HG03432 (cell line): ENCODE measurements at regions not wholly inside any gene's neighbourhood (a gene's known extent, or its start where the extent isn't known, plus 50 kb on each side); places are given as distances from the start of the nearest gene placed in this dataset.
"Not testable (repeated sequence)": the region's sequence is repeated elsewhere in the genome, so short reads cannot be mapped to it uniquely, and the experiment has no call there.

ENCODE experiments used
- ATAC-seq: cut with Tn5 transposase; IDR thresholded peaks from one replicate; pipeline ENCODE4 v1.9.1; 2021; ENCODE audit warnings: mild to moderate bottlenecking, moderate library complexity; ENCODE audit not compliant: unreplicated experiment

GRCh38 chr10:120748519-120748918 is 102.6 kb upstream of the WDR11 start:
- ATAC-seq, result no peak

- no peak for ATAC-seq
Observed at GRCh38 chr10:120749072-120749471, 102.1 kb upstream of the WDR11 start.

GRCh38 chr10:120749856-120750566 is 101.2 kb upstream of the WDR11 start:
- no peak for ATAC-seq

DNA sequence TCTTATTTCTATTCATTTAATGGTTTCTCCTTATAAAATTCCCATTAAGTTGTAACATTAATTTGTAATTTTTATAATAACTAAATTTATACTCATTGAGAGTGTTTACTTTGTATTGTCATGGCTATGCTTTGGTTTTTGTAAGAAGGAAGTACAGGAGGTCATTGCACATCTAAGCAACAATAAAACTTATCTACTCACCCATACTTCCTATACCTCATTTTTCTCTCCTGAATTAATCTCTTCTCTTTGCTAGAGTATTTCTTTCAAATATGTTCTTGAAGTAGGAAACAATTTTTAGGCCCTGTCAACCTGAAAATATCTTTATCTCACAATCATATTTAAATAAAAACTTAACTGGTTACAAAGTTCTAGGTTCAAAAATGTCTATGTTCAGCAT is 95.4 kb upstream of the WDR11 start:
- no peak for ATAC-seq

DNA sequence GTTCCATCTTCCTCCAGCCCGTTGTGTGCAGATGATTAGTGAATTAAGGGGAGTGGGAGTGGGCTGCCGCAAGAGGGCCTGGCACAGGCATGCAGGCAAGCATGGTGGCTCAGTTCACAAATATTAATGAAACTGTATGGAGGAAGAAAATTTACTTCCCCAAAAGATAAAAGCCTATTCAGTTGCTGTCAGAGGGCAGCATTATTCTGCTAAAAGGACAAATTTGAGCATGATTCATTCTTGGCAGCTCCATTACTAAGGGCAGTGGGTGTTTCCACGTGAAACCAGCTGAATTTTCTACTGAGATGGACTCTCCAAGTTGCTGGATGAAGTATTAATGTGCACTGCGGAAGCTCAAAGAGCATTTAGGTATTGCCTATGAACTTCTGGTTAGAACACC is 90.9 kb upstream of the WDR11 start:
- ATAC-seq, result no peak

DNA sequence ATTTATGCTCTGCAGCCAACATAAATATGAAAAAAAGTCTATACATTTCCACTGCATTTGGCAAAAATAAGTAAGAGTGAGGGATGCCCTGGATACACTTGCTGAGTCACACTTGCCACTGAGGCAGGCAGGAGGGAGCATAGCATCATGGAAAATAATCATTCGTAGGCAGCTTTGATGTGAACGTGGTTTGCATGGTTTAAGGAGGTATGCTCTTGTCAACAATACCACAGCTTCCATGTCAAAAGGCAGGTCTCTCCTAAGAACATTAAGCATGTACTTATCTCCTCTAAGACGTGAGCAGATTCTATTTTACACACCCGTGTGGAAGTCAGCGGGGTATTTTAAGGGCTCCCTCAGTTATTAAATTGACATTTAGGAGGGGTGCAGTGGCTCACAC is 89.2 kb upstream of the WDR11 start:
- ATAC-seq, result no peak

- no peak for ATAC-seq
Observed at GRCh38 chr10:120765226-120765803, 85.8 kb upstream of the WDR11 start.

DNA sequence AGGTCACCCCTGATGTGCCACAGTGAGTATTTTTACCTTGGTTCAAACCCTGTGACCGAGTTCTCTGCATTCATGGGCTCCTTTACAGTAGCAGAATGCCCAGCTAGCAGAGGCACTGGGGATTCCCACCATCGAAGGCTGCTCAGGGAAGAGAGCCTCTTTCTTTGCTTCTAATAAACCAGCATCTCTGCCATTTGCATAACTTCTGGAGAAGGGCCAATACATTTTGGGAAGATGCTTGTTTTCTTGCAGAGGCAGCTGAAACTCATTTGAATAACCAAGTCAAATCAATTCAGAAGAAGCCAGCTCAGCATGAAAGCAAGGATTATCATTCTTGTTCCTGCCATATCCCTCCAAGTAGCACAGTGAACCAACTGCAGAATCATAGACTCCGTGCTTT is 82.9 kb upstream of the WDR11 start:
- no peak for ATAC-seq

DNA sequence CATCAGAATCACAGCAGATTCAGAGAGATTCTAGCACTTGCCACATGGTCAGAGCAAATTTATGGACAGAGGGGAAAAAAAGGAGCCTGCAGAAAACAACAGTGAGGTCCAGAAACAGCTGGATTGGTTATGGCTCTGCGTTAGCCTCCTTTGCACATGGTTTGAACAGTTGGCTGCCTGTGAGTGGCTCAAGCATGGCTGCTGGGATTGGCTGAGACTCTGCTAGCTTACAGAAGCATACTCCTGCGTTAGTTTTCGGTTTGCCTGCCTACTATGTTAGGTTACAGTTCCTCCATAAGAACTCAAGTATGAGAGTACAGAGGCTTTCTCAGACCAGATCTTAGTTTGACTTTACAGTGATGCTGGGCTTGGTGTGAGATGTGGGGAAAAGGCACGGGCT is 80.7 kb upstream of the WDR11 start:
- no peak for ATAC-seq

DNA sequence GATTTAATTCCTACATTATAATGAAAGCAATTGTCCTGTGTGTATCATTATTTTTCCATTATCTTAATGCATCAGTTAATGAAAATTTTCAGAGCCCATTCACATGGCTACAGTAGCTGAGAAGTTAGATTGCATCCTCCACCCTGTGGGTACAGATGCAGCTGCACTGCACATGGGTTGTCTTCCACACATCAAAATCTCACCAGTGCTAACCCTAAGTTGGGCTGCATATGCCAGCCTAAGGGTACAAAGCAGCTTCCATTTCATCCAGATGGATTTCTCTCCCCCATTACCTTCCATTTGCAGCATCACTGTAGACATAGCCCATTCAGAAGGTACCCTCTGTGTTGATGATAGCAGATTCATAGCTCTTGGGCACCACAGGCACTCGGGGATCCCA is 74.7 kb upstream of the WDR11 start:
- ATAC-seq, result no peak

DNA sequence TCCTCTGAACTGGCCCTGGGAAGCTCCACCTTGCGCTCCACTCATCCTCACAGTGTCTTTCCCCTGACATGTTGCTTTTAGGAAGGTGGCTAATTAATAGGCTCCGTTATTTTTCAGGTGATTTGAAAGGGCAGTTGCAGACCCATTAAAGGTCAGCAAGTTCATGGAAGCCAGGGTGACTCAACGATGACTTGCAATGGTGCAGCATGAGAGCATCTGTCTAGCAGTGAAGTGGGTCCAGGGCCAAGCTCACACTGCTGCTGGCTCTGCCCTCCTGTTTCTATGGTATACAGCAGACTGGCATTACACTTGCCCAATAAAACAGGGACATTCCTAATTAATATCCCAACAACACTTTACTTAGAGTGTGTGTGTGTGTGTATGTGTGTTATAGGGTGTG is 68.8 kb upstream of the WDR11 start:
- ATAC-seq, result no peak

DNA sequence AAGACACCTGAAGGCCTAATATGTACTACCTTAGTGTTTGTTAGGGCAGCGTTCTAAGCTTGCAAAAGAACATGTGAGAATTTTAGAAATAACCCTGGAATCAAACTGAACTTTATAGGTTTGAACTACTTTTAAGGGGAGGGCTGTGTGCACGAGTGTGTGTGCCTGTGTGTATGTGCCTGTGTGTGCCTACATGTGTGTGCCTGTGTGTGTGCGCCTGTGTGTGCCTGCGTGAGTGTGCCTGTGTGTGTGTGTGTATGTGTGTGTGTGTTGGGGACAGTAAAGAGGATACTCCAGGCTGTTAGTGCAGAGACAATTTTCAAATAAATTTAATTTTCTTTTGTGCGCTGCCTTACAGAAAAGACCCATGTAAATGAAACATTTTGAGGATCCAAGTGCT is 68.1 kb upstream of the WDR11 start:
- ATAC-seq, result no peak

- no peak for ATAC-seq
Observed at GRCh38 chr10:120783867-120784266, 67.3 kb upstream of the WDR11 start.

DNA sequence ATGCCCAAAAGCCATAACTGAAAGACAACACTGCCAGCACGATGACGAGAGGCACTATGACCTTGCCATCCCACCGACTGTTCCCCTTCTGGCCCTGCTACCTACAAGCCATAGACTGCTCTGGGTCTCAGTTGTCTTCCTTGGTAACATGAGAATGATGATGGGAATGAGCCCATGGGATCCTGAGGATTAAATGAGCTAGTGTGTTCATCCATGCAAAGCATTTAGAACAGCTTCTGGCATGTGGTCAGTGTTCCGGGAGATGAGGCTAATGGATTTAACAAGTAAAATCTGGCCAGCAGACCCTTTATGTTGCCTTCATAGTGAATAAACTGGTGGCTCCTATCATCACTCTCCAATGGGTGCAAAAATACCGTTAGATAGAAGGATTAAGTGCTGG is 62.4 kb upstream of the WDR11 start:
- ATAC-seq, result no peak

- ATAC-seq, result no peak
Observed at GRCh38 chr10:120789303-120790203, 61.6 kb upstream of the WDR11 start.

GRCh38 chr10:120791316-120791715 is 59.8 kb upstream of the WDR11 start:
- no peak for ATAC-seq

DNA sequence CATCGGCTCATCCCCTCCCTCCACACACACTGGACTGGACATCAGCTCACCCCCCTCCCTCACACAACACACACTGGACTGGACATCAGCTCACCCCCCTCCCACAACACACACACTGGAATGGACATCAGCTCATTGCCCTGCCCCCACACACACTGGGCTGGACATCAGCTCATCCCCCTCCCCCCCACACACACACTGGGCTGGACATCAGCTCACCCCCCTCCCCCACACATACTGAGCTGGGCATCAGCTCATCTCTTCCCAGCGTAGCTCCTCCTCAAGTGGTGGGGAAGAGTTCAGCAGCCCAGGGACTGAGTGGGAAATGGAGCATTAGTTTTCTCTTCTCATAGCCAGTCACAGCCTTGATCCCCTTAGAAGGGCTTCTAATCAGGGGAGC is 58.1 kb upstream of the WDR11 start:
- ATAC-seq, result no peak

DNA sequence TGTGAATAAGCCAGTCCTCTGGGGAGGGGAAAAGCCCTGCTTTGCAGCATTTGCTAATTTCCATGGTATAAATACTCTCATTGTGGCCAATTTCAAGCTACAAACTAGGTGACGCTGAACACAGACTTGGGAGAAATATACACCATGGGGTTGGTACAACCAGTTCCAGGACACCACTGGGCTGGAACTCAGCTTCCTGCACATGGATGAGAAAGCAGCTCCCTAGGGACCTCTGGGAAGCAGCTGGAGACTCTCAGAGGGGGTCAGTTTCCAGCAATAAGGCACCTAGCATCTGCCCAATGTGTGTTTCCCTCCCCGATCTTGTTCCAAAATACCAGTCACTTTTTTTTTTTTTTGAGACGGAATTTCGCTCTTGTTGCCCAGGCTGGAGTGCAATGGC is 56.8 kb upstream of the WDR11 start:
- ATAC-seq, result no peak

DNA sequence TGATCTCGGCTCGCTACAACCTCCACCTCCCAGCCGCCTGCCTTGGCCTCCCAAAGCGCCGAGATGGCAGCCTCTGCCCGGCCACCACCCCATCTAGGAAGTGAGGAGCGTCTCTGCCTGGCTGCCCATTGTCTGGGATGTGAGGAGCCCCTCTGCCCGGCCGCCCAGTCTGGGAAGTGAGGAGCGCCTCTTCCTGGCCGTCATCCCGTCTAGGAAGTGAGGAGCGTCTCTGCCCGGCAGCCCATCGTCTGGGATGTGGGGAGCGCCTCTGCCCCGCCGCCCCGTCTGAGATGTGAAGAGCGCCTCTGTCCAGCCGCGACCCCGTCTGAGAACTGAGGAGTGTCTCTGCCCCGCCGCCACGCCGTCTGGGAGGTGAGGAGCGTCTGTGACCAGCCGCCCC is 52.9 kb upstream of the WDR11 start:
- not testable (repeated sequence) for ATAC-seq

- ATAC-seq, result no peak
Observed at GRCh38 chr10:120799849-120800248, 51.3 kb upstream of the WDR11 start.

DNA sequence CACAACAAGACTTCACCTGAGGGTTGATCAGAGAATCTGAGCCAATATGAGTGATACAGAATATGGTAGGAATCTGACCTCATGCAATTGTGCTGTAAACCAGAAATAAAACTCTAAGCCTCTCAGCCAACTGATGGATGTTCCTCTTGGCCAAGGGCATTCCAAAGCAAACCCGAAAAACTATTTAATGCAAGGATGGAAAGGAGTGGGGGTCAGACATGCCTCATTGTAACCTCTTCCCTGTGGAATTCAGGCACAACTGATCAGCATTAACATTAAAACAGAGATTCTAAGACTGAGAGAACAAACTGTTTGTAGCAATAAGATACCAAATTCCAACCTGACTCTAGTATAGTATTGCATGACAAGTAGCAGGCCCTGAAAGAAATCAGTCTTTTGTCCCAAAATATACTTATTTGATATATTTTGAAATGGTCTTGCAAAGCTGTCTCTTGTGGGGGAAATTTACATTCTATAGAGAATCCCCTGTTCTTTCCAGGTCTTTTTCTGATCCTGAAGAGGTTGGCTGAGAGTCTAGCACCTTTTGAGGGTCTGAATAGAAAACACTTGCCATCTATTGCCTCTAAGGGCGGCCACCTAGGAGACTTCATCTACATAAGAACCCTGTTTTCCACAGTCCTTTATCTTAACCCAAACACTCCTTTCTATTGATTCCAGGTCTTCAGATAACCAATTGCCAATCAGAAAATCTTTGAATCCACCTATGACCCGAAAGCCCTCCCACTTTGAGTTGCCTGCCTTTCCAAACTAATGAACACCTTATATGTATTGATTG is 50.4 kb upstream of the WDR11 start:
- no peak for ATAC-seq
